Fibroblast of lung (primary cell): ENCODE measurements at regions not wholly inside any gene's neighbourhood (a gene's known extent, or its start where the extent isn't known, plus 50 kb on each side); places are given as distances from the start of the nearest gene placed in this dataset.
"Not testable (repeated sequence)": the region's sequence is repeated elsewhere in the genome, so short reads cannot be mapped to it uniquely, and the experiment has no call there.

ENCODE experiments used
- DNase-seq, 2 donors: peaks; one replicate each; pipeline versions ENCODE4 v3.0.0 to v3.0.0-alpha.2; 2010; ENCODE audit warnings: low read depth in 2 of 2
- H2AFZ ChIP-seq: 2 replicates; pipeline ENCODE4 v1.5.1; 2012; ENCODE audit warnings: low read length, control low read depth, inconsistent platforms
- H3K27ac ChIP-seq: 2 replicates; pipeline ENCODE4 v1.5.1; 2011; ENCODE audit warnings: low read length, control low read depth; ENCODE audit not compliant: insufficient read depth
- H3K27me3 ChIP-seq: 2 replicates; pipeline ENCODE4 v1.5.1; 2011; ENCODE audit warnings: mild to moderate bottlenecking, low read length; ENCODE audit not compliant: control insufficient read depth, insufficient read depth
- H3K36me3 ChIP-seq: 2 replicates; pipeline ENCODE4 v1.5.1; 2011; ENCODE audit warnings: low read length; ENCODE audit not compliant: control insufficient read depth, insufficient read depth
- H3K4me1 ChIP-seq: 2 replicates; pipeline ENCODE4 v1.5.1; 2011; ENCODE audit warnings: low read length; ENCODE audit not compliant: control insufficient read depth, insufficient read depth; ENCODE audit errors: extremely low read depth
- H3K4me2 ChIP-seq: 2 replicates; pipeline ENCODE4 v1.5.1; 2011; ENCODE audit warnings: low read length, control low read depth; ENCODE audit not compliant: insufficient read depth; ENCODE audit errors: extremely low read depth
- H3K4me3 ChIP-seq, 4 experiments: fragments of 200-600 bp in 1 of 4; sonication (generic) in 1 of 4; replicated peaks in 1 of 4; 2 replicates each; pipeline ENCODE4 v1.5.1; 2011 to 2016; ENCODE audit warnings: low read length in 4 of 4, low read depth in 3 of 4, mild to moderate bottlenecking in 3 of 4, control low read depth in 2 of 4, inconsistent platforms in 1 of 4, mixed read lengths in 1 of 4; ENCODE audit not compliant: insufficient read depth in 1 of 4; ENCODE audit errors: control extremely low read depth in 1 of 4
- H3K79me2 ChIP-seq: 2 replicates; pipeline ENCODE4 v1.5.1; 2012; ENCODE audit warnings: mild to moderate bottlenecking, low read length, inconsistent platforms; ENCODE audit not compliant: control insufficient read depth, insufficient read depth
- H3K9ac ChIP-seq: 2 replicates; pipeline ENCODE4 v1.5.1; 2011; ENCODE audit warnings: mild to moderate bottlenecking, low read length, control low read depth; ENCODE audit not compliant: insufficient read depth
- H3K9me3 ChIP-seq: 2 replicates; pipeline ENCODE4 v1.5.1; 2012; ENCODE audit warnings: low read depth, low read length; ENCODE audit not compliant: control insufficient read depth, insufficient read depth
- H4K20me1 ChIP-seq: 2 replicates; pipeline ENCODE4 v1.5.1; 2011; ENCODE audit warnings: low read length; ENCODE audit not compliant: control insufficient read depth, insufficient read depth; ENCODE audit errors: extremely low read depth
- EZH2 ChIP-seq: IDR thresholded peaks from 2 replicates; pipeline ENCODE4 v1.5.1; 2012; ENCODE audit warnings: low read length, control low read depth, mild to moderate bottlenecking; ENCODE audit errors: missing control alignments
- TF ChIP-seq, protein P1 (sequence below), 2 donors: IDR thresholded peaks in 1 of 2; conservative IDR thresholded peaks in 1 of 2; 1 replicate in 1 of 2; 2 replicates in 1 of 2; pipeline ENCODE4 v1.5.1; 2011 to 2012; ENCODE audit warnings: low read length in 2 of 2, control low read depth in 1 of 2, inconsistent platforms in 1 of 2, low read depth in 1 of 2, mild to moderate bottlenecking in 1 of 2

DNA sequence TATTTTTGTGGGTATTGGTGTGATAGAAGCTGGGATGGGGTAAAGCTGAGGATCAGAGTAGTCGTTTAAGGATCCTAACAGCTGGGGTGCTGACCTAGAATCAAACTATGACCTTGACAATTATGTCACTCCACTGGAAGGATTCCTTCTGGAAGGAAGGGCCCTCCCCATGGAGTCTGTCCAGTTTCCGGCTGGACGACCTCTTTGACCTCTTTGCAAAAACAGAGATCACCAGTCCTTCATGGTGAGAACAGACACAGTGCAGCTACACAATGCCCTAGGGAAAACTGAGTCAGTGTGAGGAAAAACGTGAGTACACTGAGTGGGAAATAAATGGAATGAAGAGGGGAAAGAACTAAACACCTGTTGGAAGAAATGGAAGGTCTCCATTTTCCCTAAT, 445.6 kb downstream of the MAT2B start:
- H3K9ac ChIP-seq, result no peak overlapping the region
- no peaks in the 10 kb centered on the region for H4K20me1 ChIP-seq
- H3K4me2 ChIP-seq, result no peak overlapping the region
- H3K27me3 ChIP-seq, result no peaks in the 10 kb centered on the region
- no peaks in the 10 kb centered on the region for H3K9me3 ChIP-seq
- DNase-seq, result no peak
- TF ChIP-seq, protein P1, sequence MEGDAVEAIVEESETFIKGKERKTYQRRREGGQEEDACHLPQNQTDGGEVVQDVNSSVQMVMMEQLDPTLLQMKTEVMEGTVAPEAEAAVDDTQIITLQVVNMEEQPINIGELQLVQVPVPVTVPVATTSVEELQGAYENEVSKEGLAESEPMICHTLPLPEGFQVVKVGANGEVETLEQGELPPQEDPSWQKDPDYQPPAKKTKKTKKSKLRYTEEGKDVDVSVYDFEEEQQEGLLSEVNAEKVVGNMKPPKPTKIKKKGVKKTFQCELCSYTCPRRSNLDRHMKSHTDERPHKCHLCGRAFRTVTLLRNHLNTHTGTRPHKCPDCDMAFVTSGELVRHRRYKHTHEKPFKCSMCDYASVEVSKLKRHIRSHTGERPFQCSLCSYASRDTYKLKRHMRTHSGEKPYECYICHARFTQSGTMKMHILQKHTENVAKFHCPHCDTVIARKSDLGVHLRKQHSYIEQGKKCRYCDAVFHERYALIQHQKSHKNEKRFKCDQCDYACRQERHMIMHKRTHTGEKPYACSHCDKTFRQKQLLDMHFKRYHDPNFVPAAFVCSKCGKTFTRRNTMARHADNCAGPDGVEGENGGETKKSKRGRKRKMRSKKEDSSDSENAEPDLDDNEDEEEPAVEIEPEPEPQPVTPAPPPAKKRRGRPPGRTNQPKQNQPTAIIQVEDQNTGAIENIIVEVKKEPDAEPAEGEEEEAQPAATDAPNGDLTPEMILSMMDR (conservative IDR thresholded peaks at IDR 0.05 in 1 of 2, IDR thresholded peaks at IDR 0.05 in 1 of 2; ENCODE audit: low read depth in 1 of 2, low read length in 2 of 2), result no peak
- TF ChIP-seq EZH2, result no peak
- H3K27ac ChIP-seq, result no peak overlapping the region
- no peak overlapping the region for H2AFZ ChIP-seq
- H3K4me3 ChIP-seq, result no peak overlapping the region
- H3K36me3 ChIP-seq, result no peaks in the 10 kb centered on the region
- H3K79me2 ChIP-seq, result no peaks in the 10 kb centered on the region
- H3K4me1 ChIP-seq, result peaks cover 2% of the 10 kb centered on the region

DNA sequence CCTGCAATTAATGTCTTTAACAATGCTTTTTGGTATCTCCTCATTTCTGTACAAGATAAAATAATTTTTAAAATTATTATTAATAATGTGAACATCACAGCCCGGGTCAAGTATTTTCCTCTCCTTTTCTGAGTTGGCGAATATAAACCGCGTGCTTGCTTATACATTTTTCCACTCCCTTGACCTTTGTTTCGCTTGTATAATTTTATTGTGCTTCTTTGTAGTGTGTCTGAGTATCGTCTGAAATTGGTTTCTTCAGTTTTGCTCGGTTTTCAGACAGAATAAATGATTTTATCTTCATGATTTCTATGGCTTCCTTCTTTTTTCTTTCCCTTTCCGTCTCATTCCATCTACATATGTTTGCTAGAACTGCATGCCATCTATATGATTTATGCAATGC, 448.5 kb downstream of the MAT2B start:
- no peak overlapping the region for H3K27ac ChIP-seq
- no peaks in the 10 kb centered on the region for H3K9me3 ChIP-seq
- no peak overlapping the region for H3K4me3 ChIP-seq
- H3K27me3 ChIP-seq, result no peaks in the 10 kb centered on the region
- peaks cover 2% of the 10 kb centered on the region for H3K4me1 ChIP-seq
- no peaks in the 10 kb centered on the region for H3K79me2 ChIP-seq
- no peak for DNase-seq
- no peaks in the 10 kb centered on the region for H3K36me3 ChIP-seq
- H2AFZ ChIP-seq, result no peak overlapping the region
- H3K9ac ChIP-seq, result no peak overlapping the region
- TF ChIP-seq, protein P1 (conservative IDR thresholded peaks at IDR 0.05 in 1 of 2, IDR thresholded peaks at IDR 0.05 in 1 of 2; ENCODE audit: low read depth in 1 of 2, low read length in 2 of 2), result no peak
- no peak for TF ChIP-seq EZH2
- H4K20me1 ChIP-seq, result no peaks in the 10 kb centered on the region
- H3K4me2 ChIP-seq, result no peak overlapping the region

DNA sequence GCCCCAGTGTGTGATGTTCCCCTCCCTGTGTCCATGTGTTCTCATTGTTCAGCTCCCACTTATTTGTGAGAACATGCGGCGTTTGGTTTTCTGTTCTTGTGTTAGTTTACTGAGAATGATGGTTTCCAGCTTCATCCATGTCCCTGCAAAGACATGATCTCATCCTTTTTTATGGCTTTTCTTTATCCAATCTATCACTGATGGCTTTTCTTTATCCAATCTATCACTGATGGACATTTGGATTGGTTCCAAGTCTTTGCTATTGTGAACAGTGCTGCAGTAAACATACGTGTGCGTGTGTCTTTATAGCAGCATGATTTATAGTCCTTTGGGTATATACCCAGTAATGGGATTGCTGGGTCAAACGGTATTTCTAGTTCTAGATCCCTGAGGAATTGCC, 455.8 kb downstream of the MAT2B start:
- not testable (repeated sequence) for H3K9ac ChIP-seq, H3K27ac ChIP-seq, H2AFZ ChIP-seq, H3K36me3 ChIP-seq, H3K4me1 ChIP-seq, H3K4me3 ChIP-seq, H3K4me2 ChIP-seq, H3K79me2 ChIP-seq, H3K27me3 ChIP-seq, H3K9me3 ChIP-seq, DNase-seq, H4K20me1 ChIP-seq

DNA sequence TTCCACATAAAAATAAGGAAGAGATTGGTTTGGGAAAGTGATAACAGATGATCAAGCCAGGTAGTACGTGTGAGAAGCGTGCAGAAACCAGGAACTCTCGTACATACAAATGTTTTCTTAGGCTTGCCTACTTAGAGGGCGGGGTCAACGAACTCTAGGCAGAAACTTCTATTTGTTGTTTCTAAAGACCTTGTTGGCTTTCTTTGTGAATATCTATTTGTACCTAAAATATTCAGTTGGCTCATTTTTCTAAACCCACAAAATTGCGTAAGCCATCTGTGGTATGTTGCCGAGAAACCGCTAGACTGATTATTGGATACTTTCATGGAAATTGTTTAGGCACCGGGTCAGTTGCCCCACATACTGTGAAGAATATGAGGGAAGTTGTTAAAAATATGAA, 458.5 kb downstream of the MAT2B start:
- Histone ChIP-seq H3K4me1 (no peaks in the 10 kb centered on the region), H4K20me1 (no peaks in the 10 kb centered on the region), H3K79me2 (no peaks in the 10 kb centered on the region), H2AFZ (no peak overlapping the region), H3K27me3 (no peaks in the 10 kb centered on the region), H3K9me3 (no peaks in the 10 kb centered on the region), H3K27ac (no peak overlapping the region), H3K36me3 (no peaks in the 10 kb centered on the region), H3K4me2 (no peak overlapping the region), H3K4me3 (no peak overlapping the region), H3K9ac (no peak overlapping the region)
- TF ChIP-seq, protein P1 (conservative IDR thresholded peaks at IDR 0.05 in 1 of 2, IDR thresholded peaks at IDR 0.05 in 1 of 2; ENCODE audit: low read depth in 1 of 2, low read length in 2 of 2), result no peak
- TF ChIP-seq EZH2, result no peak
- DNase-seq, result peak; percentile 45 to 51
